Omental fat pad (tissue), 3 donors: ENCODE measurements at regions not wholly inside any gene's neighbourhood (a gene's known extent, or its start where the extent isn't known, plus 50 kb on each side); places are given as distances from the start of the nearest gene placed in this dataset.

ENCODE experiments used
- ATAC-seq: fragments of 150-250 bp; one replicate; pipeline ENCODE4 v1.9.1; 2016; ENCODE audit warnings: mild to moderate bottlenecking, moderate library complexity; ENCODE audit not compliant: low FRiP score
- DNase-seq: peaks from one replicate; pipeline ENCODE4 v3.0.0-alpha.2; 2019; ENCODE audit warnings: low spot score
- TF ChIP-seq, protein P1 (sequence below), 3 donors: fragments of 450-650 bp; IDR thresholded peaks; one replicate each; pipeline ENCODE4 v1.5.1; 2016 to 2017; ENCODE audit warnings: antibody characterized with exemption in 3 of 3, mild to moderate bottlenecking in 3 of 3, moderate library complexity in 2 of 3

DNA sequence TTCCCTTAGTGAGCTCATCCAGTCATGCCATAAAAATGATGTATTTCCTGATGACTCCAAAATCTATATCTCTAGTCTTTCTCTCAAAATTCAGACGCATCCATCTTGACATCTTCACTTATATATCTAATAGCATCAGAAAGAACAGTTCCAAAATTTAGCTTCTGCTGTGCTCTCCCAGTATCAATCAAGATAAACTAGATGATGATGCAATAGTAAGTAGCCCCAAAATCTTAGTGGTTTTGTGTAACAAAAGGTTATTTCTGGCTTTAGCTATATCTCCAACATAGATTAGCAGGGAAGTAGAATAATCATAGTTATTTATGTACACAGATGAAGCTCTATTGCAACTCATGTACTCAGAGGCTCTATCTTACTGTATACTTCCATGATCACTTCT, 382.5 kb upstream of the ADGRL3 start:
- TF ChIP-seq, protein P1, sequence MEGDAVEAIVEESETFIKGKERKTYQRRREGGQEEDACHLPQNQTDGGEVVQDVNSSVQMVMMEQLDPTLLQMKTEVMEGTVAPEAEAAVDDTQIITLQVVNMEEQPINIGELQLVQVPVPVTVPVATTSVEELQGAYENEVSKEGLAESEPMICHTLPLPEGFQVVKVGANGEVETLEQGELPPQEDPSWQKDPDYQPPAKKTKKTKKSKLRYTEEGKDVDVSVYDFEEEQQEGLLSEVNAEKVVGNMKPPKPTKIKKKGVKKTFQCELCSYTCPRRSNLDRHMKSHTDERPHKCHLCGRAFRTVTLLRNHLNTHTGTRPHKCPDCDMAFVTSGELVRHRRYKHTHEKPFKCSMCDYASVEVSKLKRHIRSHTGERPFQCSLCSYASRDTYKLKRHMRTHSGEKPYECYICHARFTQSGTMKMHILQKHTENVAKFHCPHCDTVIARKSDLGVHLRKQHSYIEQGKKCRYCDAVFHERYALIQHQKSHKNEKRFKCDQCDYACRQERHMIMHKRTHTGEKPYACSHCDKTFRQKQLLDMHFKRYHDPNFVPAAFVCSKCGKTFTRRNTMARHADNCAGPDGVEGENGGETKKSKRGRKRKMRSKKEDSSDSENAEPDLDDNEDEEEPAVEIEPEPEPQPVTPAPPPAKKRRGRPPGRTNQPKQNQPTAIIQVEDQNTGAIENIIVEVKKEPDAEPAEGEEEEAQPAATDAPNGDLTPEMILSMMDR (IDR thresholded peaks at IDR 0.05): no peak
- ATAC-seq: no peak
- DNase-seq: no peak

- TF ChIP-seq, protein P1 (IDR thresholded peaks at IDR 0.05): no peak
- no peak for ATAC-seq
- DNase-seq: no peak
Measured at GRCh38 chr4:60822986-60823385, 377.1 kb upstream of the ADGRL3 start.

- ATAC-seq (no peak), DNase-seq (no peak)
- TF ChIP-seq, protein P1 (IDR thresholded peaks at IDR 0.05): no peak
Measured at GRCh38 chr4:60840020-60840419, 360.1 kb upstream of the ADGRL3 start.

- ATAC-seq (no peak), DNase-seq (no peak)
- TF ChIP-seq, protein P1 (IDR thresholded peaks at IDR 0.05): no peak
Measured at GRCh38 chr4:60846678-60847077, 353.4 kb upstream of the ADGRL3 start.

DNA sequence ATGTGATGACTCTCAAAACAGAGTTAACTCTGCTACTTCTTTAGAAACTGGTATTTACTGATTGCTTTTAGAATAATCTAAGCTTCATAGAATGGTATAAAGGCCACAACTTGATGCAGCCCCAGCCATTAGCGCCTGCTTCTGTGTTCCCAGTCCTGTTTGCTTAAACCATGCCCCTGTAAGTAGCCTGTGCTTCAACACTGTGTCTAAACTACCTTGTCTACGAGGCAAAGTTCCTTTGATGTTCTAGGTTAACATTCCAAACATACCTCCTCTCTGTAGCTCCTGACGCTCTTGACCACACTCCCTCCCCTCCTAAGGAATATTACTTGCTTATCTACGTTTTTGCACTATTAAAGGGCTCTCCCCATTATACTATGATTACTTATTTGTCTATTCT, 352.5 kb upstream of the ADGRL3 start:
- DNase-seq: no peak
- TF ChIP-seq, protein P1 (IDR thresholded peaks at IDR 0.05): no peak
- ATAC-seq: no peak

- DNase-seq (no peak), ATAC-seq (no peak)
- TF ChIP-seq, protein P1 (IDR thresholded peaks at IDR 0.05): no peak
Measured at GRCh38 chr4:60857130-60857753, 342.9 kb upstream of the ADGRL3 start.

DNA sequence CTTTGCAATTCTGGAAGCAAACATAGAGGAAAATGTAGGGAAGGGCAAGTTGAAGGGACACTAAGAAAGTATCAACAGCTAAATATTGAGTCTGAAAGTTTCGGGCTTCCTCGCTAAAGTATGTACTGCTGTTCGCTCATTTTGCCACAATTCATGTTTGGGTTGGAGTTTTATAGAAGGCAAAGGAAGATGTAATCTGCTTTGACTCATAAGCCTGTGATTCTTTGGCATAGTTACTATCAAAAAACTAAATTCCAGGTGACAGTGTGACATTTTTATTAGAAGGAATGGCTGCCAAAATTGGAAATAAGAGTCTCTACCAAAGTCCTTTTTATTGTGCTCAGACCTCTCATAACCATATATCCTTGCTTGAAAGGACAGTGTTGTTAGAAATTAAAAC, 336.7 kb upstream of the ADGRL3 start:
- no peak for DNase-seq
- TF ChIP-seq, protein P1 (IDR thresholded peaks at IDR 0.05): no peak
- ATAC-seq: no peak
